OCI-LY1 (cell line): ENCODE measurements at regions not wholly inside any gene's neighbourhood (a gene's known extent, or its start where the extent isn't known, plus 50 kb on each side); places are given as distances from the start of the nearest gene placed in this dataset.

Experiments
- CTCF ChIP-seq: fragments of 200-600 bp; sonication (generic), shearing (Covaris generic); IDR thresholded peaks from 2 replicates; pipeline ENCODE4 v1.5.1; 2017; ENCODE audit warnings: mild to moderate bottlenecking, antibody characterized with exemption, low read length, moderate library complexity, mixed read lengths
- EZH2 ChIP-seq: fragments of 200-600 bp; sonication (generic), shearing (Covaris generic); IDR thresholded peaks from 2 replicates; pipeline ENCODE4 v1.8.0; 2017; ENCODE audit warnings: borderline replicate concordance, mixed run types, mild to moderate bottlenecking, antibody characterized with exemption, low read length, moderate library complexity, mixed read lengths

DNA sequence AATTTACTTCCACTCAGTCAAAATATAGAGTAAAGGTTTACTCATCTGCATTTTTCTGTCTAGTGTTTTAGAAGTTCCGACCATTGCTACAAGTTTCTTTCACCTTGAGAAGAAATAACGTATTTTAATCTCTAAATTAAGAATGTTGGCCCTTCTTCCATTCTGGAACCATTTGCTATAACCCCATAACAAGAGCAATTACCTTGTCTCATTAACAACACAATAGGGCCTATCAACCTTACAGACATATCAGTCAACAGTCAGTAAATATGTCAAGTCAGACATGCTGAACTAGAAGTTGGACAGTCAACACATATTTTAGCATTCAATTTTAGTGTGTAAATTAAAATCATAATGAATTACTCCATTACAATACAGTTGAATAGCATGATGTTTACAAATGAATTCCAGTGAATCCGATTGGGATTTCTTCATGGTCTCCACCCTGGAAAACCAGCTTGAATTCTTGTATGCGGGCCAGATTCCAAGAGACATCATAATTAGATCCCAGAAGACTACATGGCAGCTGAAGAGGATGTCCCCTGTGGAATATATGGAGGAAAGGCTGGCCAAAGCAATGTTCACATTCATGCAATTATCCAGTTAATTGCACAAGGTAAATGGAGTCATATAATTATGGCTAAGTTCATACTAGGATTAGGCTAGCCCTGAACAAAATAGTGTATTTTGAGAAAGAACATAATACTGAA lies 196.2 kb upstream of the TARS1 start:
- TF ChIP-seq CTCF: no peak
- no peak for TF ChIP-seq EZH2
